NCI-H2107 (cell line): ENCODE measurements at regions not wholly inside any gene's neighbourhood (a gene's known extent, or its start where the extent isn't known, plus 50 kb on each side); places are given as distances from the start of the nearest gene placed in this dataset.

Experiments
- DNase-seq: peaks from one replicate; lab custom pipeline; 2025; lab: John Stamatoyannopoulos, UW

DNA sequence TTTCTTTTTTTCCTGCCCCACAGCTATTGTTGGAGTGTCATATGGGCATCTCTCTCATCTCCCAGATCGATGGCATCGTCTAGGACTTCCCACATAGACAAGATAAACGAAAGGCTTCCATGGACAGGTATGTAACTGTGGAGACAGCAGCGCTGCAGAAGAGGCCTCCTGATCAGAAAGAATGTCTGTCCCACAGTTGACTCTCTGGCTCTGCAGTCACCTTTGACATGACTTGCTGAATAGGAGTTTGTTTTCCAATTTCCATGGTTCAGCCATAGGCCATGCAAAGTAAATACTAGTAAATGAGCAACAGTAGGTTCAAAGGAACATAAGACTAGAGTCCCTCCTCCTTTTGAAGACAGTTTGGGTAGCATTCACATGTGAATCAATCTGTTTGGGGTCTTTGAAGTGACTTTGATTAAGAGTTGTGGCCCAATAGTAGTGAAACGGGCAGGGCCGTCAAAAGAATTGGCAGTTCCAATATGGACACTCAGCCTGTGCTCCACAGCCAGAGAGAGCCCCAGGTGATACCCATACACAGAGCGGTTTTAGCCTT lies 134.7 kb upstream of the IFNGR1 start:
- no peak for DNase-seq

DNA sequence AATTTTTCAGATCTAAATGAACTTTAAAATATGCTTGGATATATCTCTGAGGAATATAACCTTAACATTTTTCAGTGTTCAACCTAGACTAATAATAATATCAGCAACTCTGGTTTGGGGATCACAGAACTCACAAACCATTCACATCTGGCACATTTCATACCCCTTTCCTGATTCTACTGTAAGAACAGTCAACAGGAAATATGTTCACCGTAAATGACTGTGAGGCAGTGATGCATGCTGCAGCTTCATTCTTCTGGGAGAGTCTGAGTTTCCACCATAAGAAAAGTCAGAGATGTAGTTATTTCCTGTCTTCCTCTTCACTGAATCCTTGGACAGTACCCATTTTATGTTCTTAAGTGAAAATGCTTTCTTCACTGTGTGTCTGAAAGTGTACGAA lies 134.2 kb upstream of the IFNGR1 start:
- DNase-seq = no peak

DNA sequence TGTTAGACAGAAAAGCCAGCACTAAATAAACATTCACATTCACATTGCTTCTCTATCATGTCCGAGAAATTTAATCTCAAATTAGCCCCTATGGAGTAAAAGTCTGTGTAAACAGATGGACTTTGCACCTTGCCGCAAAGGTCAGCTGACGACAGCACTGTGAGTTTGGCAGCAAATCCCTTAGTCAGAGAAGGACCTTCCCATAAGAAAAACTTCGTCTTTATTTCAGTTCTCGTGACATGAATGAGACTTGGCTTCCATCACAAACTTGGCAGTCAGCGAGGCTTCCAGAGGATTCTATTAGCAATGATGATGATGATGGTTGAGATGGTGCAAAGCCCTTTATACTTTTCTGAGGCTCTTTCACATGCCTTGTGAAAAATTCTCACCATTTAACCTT lies 133.7 kb upstream of the IFNGR1 start:
- no peak for DNase-seq

DNA sequence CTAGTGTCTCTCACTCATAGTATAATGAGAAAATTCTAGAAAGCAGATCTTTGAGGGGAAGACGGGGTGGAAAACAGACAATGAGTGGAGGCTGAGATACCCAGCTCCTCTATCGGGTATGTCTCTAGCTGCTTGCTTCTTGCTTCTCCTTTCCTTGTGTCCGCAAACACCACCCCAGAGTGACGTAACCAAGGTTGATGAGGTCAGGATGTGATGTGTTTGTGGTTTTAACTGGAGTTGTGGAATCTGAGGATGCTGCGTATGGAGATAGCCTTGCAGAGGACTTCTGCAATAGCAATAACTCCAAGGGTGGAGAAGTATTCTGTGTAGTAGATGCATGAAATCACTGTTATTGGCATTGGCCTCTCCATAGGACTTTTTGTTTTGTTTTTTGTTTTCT lies 132.7 kb upstream of the IFNGR1 start:
- DNase-seq = no peak

DNA sequence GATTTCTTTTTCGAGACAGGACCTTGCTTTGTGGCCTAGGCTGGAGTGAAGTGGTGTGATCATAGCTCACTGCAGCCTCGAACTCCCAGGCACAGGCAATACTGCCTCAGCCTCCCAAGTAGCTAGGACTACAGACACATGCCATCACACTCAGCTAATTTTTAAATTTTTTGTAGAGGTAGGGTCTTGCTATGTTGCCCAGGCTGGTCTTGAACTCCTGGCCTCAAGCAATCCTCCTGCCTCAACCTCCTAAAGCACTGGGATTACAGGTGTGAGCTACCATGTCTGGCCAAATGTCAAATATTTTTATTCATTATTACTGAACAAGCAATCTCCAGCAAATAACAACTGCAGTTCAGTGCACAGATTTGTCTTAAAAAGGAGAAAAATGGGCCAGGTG lies 131.7 kb upstream of the IFNGR1 start:
- DNase-seq = no peak

DNA sequence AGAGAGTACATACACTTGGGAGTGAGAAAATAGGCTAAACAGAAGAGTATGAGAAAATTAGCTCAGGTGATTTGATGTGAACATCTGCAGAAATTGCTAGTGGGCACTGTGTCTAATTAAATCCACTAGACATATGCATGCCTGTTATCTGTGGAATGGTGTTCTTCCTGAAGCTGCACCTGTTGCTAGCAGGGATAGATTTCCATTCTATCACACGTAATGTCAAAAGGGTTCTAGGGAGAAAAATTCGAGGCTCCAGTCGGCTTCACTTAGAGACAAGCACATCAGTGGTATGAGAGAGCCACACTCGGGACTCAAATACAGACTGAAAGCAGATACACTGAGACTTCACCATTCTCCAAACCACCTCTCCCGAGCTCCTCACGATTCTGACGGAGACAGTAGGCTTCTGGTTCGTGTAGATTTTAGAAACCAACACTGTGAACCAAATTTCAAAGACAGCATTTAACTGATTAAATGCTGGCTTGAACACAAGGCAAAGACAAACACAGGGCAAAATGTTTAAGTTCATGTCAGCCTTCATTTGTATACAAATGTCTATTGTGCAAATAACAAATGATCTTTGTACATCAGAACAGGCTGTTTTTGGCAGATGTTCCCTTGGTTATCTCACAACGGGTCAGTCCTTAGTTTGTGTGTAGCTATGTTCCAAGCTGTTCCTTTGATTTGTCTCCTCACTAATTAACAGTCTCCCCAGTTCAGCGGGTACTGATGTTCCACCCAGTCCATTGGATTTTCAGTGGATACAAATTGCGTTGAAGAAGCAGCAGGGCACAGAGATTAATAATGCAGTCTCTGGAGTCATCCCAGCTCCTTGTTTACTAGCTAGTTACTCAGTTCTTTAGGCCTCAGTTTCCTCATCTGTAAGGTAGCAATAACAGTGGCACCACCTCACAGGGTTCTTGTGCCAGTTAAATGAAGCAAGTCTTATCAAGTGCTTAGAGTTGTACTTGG lies 131.0 kb upstream of the IFNGR1 start:
- no peak for DNase-seq

DNA sequence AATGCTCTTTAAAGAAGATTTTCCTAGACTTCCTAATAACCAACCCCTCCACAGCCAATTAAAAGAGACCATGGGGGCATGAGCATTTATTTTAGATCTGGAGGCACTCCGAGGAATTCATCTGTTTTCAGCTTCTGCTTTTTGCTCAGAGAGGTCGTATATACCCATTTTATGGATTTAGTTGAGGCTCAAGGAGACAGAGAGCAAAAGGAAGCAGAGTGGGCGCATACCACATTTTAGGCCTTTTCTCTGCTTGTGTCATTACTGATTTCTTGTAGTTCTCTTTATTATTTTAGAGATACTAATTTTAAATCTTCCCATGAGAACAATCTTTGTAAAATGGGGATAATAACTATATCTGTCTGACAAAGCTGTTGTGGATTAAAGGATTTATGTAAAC lies 129.6 kb upstream of the IFNGR1 start:
- DNase-seq = no peak

DNA sequence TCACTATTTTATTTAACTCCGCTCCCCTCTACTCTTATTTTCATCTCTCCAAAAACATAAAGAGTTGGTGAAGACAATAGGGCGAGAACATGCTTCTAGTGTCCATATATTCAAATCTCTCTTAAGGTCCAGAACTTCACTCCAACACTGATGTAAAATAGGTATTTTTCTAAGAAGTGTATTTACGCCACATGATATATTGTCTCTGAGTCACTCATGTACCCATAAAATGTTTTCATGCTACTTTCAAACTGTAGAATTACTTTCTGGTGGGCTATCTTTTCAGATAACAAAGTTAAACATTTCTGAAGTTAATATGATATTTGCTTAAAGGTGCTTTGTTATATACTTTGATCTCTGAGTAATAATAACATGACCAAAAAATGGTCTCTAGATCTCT lies 124.1 kb upstream of the IFNGR1 start:
- no peak for DNase-seq

DNA sequence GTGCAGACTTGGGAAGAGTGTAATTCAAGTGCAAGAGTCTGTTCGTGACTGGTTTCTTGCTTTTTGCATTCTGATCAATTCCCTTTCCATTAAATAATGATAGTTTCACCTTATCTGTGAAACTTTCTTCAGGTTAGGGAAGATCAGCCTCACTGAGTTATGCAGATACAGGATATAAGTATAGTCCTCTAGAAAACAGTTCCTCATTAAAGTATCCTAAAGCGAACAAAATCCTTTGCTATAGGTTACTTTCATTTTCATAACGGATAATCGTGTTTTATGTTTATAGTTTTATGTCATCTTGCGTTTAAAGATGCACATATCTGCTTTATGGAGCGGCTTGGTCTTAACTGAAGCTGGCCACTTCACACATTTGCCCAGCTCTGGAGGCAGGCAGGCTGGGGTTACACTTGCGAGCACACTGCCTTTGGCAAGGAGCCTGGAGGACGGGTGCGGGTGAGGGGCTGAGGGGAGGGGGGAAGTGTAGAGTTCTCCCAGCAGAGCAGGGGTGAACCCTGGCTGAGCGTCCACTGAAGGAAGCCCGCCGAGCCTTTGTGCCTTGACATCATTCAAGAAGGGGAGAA lies 123.5 kb upstream of the IFNGR1 start:
- DNase-seq = no peak

DNA sequence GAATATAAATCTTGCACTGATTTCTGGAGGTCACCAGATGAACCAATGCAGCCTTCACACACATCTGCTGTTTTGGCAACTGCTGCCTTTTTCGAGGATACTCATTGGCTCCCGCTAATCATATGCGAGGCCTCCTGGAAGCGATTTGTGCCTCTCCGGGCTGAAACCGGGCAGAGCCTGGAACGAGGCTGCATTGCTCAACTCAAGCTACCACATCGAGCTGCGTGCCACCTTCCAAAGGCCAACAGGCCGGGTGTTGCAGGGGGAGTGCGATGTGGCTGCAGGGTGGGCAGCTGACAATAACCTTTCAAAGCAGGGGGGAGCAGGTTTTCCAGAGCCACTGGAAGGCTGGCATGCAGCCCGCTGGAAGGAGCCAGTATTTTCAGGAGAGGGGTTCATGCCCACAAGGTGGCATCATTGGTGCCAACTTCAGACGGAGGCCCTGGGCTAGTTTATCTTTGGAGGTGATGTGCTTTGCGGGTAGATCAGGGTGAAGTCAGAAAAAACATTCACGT lies 122.6 kb upstream of the IFNGR1 start:
- DNase-seq = no peak

DNA sequence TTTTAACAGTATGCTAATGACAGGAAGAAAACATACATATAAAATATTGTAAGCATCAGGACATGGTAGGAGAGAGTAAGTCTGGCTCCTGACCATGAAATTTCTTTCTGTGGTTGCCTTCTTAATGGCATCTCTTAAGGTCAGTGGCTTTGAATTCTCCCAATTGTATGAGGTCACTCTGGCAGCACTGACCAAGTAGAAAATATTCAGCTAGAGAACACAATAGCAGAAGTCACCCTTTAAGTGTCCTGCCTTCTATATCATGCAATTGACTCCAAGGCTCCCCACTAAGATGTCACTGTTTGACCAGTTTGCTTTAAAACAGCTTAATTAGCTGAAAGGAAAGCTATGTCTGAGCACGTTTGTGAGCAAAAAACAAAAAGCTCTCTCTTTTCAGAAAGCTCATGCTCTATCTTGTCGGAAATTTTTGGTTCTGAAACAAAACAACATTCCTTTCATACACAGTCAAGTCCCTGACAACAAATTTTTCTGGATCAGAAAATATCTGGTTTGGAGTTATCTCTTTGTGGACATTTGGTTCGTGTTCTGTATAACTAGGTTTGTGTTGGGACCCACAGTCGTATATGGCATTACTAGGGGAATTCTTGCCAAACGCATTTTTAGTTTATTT lies 120.9 kb upstream of the IFNGR1 start:
- DNase-seq = no peak

DNA sequence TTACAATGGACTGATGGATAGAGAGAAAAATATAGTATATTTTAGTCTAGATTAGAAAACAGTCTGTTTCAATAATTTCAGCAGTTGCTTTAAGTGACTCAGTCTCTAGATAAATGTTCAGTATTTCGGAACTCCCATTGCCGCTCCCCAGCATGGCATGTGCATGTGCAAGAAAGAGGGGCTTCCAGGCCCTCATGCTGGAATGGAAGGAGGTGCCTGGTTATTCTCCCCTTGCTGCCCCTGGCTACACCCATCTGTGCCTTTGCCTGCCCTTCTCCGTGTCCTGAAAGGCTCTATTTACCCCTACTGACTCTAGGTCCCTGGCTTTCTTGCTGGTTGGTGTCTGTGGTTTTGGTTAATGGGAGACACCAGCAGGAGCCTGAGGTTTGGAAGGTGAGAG lies 115.7 kb upstream of the IFNGR1 start:
- DNase-seq = no peak

DNA sequence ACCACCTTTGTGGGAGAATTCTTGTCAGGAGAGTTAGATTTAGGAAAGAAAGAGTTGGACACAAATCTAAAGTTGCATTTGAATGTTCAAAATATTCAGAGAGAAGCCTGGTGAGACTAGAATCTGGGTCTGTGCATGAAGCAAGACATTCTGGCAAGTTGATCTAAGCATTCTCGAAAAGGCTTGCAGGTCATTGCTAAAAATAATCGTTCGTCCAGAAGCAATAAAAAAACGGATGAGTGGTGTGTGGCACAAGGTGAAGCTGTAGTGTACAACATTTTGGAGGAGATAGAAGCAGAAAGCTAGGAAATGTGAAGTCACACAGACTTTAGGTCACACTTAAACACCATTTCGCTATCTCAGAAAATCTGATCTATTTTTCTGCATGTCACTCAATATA lies 114.9 kb upstream of the IFNGR1 start:
- DNase-seq = no peak

DNA sequence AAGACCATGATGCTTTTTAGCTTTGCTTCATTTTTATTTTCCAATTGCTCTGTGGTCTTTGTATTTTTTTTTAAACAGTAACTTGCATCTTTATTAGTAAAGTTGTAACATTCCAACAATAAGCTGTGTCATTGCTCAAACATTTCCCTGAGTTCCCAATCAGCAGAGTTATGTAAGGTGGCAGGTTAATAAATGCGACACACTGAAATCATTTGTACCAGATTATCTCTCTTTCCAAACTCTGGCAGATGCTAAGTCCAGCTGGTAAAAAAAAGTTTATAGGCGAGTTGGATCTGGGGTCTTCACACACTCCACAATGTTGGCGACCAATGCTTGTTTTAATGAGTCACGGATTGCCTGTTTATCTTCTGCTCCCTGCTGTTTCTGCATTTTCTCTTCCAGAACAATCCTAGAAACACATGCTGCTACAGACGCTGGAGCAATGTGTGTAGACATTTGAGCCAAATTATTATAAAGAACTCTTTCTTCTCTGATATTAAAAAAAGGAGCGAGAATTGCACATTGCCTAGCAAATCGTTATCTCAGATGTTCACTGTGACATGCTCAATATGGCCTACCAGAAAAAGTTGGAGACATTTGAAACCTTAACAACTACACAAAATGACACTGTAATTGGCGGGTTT lies 113.6 kb upstream of the IFNGR1 start:
- DNase-seq = no peak

DNA sequence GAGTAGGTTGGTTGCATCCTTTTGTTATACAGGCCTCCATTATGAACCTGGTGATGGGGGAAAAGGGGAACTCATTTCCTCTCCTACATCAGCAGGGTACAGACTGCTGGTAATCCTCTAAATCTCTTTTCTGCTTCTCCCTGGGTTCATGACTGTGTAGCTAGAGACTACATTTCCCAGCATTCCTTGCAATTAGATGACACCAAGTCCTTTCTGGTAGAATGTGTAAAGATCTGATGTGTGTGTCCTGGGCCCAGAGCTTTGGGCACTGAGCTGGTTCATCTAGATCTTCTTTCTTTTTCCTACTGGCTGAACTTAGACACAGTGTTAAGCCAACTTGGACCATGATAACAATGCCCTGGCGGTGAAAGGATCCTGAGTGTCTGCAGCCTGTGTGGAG lies 104.7 kb upstream of the IFNGR1 start:
- no peak for DNase-seq

DNA sequence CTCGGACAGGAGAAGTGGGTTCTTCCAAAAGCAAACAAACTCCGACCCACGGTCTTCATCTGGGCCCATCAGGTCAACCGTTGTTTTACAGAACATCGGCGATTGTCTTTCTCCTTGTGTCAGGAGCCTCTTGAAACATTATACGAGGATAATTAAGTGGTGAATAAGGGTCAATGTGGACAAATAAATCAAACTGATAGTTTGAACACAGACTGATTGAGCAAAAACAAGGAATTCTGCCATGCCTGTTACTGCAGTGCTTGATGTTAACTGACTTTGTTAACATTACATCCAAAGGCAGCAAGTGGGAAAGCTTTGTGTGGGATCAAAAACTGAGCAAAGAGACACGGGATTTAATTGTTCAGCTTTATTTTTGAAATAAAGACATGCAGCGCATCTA lies 101.1 kb upstream of the IFNGR1 start:
- no peak for DNase-seq

DNA sequence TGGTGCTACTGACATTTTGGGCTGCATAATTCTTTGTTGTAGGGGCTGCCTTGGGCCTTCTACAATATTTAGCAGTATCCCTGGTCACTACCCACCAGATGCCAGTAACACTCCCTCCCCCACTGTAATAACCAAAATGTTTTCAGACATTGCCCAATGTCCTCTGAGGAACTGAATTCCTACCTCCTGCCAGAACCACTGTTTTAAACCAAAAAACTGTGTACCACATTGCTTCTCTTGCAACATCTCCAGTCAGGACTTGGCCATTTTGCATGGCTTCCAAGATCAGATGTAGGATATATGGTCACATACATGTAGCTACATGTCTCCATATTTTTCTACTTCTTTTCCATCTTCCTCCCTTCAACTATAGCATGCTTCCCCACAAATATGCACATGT lies 97.4 kb upstream of the IFNGR1 start:
- DNase-seq = no peak

DNA sequence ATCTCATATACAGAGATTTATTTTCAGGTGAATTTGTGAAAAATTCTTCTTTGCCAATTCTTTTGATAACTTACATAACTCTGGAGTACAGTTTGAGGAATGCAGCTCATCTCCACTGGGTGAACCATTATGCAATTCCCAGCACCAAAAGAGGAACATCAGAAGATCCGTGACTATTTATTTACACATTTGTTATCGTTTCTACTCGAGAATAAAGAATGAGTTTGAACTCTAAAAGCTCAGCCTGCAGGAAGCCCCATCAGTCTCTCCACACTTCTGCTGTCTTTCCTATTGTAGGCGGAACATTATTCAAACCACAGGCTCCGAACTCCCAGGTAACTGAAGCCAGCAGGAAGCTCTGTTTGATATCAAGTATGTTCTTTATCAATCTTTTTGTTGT lies 95.9 kb upstream of the IFNGR1 start:
- DNase-seq = no peak

DNA sequence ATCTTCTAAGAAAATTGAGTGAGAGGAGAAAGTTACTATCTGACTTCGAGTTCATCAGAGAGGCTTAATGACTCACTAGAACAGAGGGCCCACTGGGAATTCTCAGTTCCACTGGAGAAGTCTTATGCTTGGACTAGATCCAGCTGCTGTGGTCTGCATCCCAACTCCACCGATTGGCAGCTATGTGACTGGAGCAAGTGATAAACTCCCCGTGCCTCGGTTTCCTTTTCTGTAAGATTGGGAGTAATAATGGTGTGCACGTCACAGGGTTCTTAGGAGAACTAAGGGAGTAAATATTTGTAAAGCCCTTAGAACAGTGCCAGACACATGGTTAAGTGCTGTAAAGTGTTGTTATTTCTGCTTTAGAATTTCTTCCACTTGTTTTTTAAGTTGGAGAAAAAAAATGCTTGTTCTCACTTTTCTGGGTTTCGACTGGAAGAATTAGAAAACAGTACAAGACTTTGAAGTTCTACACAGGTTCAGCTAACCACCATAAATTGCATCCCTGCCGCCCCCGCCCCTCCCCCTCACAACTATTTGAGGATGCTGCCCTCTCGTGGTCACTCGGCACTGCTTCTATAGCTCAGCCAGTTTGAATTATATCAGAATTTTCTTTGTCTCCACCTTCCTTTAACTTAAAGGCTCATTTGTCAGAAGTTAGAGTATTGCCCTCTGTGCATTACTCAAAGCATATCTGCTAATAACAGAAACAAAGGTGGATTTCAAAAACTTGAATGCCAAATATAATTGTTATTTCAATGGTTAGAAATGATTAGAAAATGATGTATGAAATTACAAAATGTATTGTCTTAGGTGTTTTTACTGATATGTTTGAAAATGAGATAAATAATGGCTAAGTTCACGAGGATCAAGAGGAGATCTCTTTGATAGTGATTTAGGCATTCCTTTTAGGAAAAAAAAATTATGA lies 95.0 kb upstream of the IFNGR1 start:
- DNase-seq = peak; percentile 25

DNA sequence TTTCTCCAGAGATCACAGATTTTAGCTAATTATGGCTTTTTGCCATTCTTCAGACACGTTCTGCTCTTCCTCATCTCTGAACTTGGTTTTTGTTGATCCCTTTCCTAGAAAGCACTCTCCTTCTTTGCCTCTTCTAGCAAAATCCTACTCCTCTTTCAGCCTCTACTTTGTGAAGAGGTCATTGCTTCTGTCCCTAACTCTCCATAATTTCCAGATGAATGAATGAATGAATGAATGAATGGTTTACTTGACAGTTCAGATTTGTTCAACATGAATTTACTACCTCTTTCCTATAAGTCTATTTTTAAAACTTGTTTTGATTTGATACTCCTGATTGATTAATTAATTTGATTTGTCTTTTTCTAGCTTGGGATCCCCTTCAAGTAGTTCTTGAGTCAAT lies 94.0 kb upstream of the IFNGR1 start:
- DNase-seq = no peak

DNA sequence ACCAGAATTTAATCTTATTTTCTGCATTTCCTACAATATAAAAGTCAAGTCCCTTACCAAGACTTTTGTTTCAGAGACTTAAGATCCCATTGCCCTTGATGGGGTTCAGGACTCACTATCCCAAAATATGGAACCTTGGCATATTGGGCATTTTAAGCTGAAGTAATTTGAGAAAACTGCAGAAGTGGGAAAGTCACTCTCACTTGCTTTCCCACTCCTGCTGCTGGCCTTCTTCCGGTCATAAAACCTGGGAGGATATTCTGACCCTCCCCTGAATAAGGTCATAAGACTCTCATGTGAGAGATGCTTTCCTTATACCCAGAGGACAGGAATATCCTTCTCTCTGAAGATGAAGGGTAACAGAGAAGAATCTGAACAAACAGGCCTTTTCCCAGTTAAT lies 92.8 kb upstream of the IFNGR1 start:
- no peak for DNase-seq
